Neural cell (in vitro differentiated cells): ENCODE measurements at regions not wholly inside any gene's neighbourhood (a gene's known extent, or its start where the extent isn't known, plus 50 kb on each side); places are given as distances from the start of the nearest gene placed in this dataset.

Source experiments
- CTCF ChIP-seq: fragments of 450-650 bp; IDR thresholded peaks from 2 replicates; pipeline ENCODE4 v1.5.1; 2014; ENCODE audit warnings: antibody characterized with exemption, mild to moderate bottlenecking, moderate library complexity; ENCODE audit not compliant: poor library complexity, severe bottlenecking
- POLR2AphosphoS5 ChIP-seq: IDR thresholded peaks from 2 replicates; pipeline ENCODE4 v1.6.1; 2012
- REST ChIP-seq: IDR thresholded peaks from 2 replicates; pipeline ENCODE4 v1.6.1; 2012; ENCODE audit warnings: borderline replicate concordance
- SMC3 ChIP-seq: fragments of 450-650 bp; conservative IDR thresholded peaks from 2 replicates; pipeline ENCODE4 v1.6.1; 2014; ENCODE audit warnings: antibody characterized with exemption, mild to moderate bottlenecking, moderate library complexity; ENCODE audit not compliant: poor library complexity

GRCh38 chr6:137291441-137291840, 72.3 kb upstream of the IFNGR1 start:
- TF ChIP-seq REST (no peak), SMC3 (no peak), CTCF (no peak), POLR2AphosphoS5 (no peak)
